Umbilical cord (tissue), 1 donor: ENCODE measurements at regions not wholly inside any gene's neighbourhood (a gene's known extent, or its start where the extent isn't known, plus 50 kb on each side); places are given as distances from the start of the nearest gene placed in this dataset.

ENCODE experiments used
- DNase-seq: peaks from one replicate; pipeline ENCODE4 v3.0.0-alpha.2; 2015; ENCODE audit warnings: low spot score

GRCh38 chr16:31701734-31702133 is 171.9 kb upstream of the ZNF267 start:
- no peak for DNase-seq

- DNase-seq: no peak
Observed at GRCh38 chr16:31702796-31703195, 170.8 kb upstream of the ZNF267 start.

- no peak for DNase-seq
Observed at GRCh38 chr16:31703526-31704128, 170.0 kb upstream of the ZNF267 start.

GRCh38 chr16:31704138-31704537 is 169.5 kb upstream of the ZNF267 start:
- no peak for DNase-seq

GRCh38 chr16:31705371-31705770 is 168.2 kb upstream of the ZNF267 start:
- DNase-seq: no peak

- no peak for DNase-seq
Observed at GRCh38 chr16:31706318-31706717, 167.3 kb upstream of the ZNF267 start.

- DNase-seq: no peak
Observed at GRCh38 chr16:31706925-31707324, 166.7 kb upstream of the ZNF267 start.

GRCh38 chr16:31707743-31708335 is 165.8 kb upstream of the ZNF267 start:
- DNase-seq: no peak

- no peak for DNase-seq
Observed at GRCh38 chr16:31708348-31708747, 165.3 kb upstream of the ZNF267 start.

GRCh38 chr16:31709181-31709580 is 164.4 kb upstream of the ZNF267 start:
- no peak for DNase-seq

GRCh38 chr16:31710134-31710533 is 163.5 kb upstream of the ZNF267 start:
- DNase-seq: no peak

- DNase-seq: no peak
Observed at GRCh38 chr16:31710880-31711279, 162.7 kb upstream of the ZNF267 start.

- no peak for DNase-seq
Observed at GRCh38 chr16:31711344-31711845, 162.2 kb upstream of the ZNF267 start.

GRCh38 chr16:31712064-31712540 is 161.5 kb upstream of the ZNF267 start:
- DNase-seq: no peak

GRCh38 chr16:31713071-31713944 is 160.3 kb upstream of the ZNF267 start:
- peak; percentile 96 for DNase-seq

- DNase-seq: no peak
Observed at GRCh38 chr16:31713945-31714902, 159.4 kb upstream of the ZNF267 start.

GRCh38 chr16:31714903-31715504 is 158.6 kb upstream of the ZNF267 start:
- DNase-seq: no peak

GRCh38 chr16:31715915-31716314 is 157.7 kb upstream of the ZNF267 start:
- no peak for DNase-seq

GRCh38 chr16:31718998-31719397 is 154.6 kb upstream of the ZNF267 start:
- no peak for DNase-seq

- no peak for DNase-seq
Observed at GRCh38 chr16:31727553-31727952, 146.1 kb upstream of the ZNF267 start.

GRCh38 chr16:31734265-31734664 is 139.3 kb upstream of the ZNF267 start:
- DNase-seq: no peak
